HG03442 (cell line): ENCODE measurements at regions not wholly inside any gene's neighbourhood (a gene's known extent, or its start where the extent isn't known, plus 50 kb on each side); places are given as distances from the start of the nearest gene placed in this dataset.

Experiments
- ATAC-seq: cut with Tn5 transposase; IDR thresholded peaks from one replicate; pipeline ENCODE4 v1.9.1; 2021; ENCODE audit warnings: mild to moderate bottlenecking, moderate library complexity; ENCODE audit not compliant: unreplicated experiment

DNA sequence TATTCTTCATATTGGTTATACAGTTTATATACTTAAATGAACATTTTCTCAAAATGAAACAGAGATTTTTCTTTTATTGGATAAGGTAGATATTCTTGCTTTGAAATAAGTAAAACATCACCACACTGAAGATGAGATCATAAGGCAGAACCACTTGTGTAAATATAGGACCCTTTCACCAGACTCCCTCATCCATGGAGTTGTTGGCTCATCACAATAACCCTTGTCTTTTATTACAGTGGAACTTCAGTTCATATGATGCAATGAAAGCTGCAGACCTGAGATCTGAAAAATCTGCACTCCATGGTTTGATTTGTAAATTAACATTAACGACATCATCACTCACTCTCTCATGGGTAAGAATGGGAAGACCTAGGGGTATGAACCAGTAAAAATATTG is 51.9 kb upstream of the DBX2 start:
- ATAC-seq: no peak

DNA sequence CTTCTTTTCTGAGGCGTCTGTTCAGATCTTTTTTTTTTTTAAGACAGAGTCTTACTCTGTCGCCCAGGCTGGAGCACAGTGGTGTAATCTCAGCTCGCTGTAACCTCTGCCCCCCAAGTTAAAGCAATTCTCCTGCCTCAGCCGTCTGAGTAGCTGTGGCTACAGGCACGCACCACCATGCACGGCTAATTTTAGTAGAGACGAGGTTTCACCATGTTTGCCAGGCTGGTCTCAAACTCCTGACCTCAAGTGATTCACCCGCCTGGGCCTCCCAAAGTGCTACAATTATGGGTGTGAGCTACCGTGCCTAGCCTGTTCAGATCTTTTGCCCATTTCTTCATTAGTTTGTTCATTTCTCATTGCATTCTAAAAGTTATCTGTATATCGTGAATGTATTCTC is 55.1 kb upstream of the DBX2 start:
- ATAC-seq: no peak

DNA sequence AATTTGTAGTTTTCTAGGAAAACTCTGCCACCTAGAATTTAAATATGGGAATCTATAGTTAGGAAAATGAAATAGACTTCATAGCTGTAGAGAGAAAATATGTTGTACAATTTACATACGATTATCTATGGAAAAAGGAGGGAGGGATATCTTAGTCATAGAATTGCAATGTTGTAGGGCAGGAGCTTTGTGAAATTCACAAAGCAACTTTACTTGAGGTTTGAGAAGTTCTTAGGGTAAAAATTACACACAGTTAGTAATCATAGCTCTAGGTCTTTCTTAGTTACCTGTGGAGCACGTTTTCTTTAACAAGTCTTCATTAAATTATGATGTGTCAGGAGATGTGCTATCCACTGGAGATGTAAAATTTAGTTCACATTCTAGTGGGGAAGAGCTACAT is 61.4 kb upstream of the DBX2 start:
- no peak for ATAC-seq

DNA sequence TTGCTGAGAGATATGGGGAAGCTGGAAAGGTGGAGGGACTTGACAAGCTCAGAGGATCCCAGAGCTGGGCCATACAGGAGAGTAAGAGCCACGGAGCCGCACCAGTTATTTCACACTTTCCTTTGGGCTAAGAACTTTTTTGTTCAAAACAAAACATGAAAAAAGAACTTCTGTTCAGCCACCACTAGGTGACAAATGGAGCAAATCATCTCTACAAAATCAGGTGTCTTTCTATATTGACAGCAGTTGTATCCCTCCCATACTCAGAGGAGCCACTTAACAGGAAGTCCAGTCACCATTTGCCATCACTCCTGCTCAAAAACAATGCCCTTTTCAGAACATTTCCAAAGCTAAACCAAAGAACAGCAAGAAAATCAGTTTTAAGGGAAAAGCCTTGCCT is 70.3 kb upstream of the DBX2 start:
- no peak for ATAC-seq

DNA sequence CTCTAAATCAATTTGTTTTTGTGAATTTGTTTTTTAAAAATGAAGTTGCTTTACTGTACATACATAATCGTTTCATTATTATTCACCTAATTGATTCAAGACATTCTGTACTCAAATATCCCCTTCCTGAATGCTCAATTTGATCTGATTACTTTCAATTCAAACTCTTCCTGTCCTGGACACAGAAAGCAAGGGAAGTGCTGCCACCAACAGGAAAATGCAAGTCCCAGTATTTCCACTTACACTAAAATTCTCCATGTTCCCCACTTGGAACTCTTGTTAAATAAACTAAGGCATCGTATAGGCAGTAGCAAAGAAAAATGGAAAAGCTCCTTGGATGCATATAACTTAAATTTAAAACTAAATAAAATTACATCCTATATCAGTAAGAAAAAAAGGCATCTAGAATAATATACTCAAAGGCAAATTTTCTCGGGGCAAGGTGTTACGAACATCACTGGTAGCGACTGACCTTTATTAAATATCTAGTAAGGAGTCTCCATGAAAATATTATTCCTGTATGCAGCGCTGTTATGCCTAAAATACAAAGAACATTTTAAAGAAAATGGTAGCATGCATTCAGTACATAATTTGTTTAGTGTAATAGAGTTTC is 72.0 kb upstream of the DBX2 start:
- ATAC-seq: no peak

DNA sequence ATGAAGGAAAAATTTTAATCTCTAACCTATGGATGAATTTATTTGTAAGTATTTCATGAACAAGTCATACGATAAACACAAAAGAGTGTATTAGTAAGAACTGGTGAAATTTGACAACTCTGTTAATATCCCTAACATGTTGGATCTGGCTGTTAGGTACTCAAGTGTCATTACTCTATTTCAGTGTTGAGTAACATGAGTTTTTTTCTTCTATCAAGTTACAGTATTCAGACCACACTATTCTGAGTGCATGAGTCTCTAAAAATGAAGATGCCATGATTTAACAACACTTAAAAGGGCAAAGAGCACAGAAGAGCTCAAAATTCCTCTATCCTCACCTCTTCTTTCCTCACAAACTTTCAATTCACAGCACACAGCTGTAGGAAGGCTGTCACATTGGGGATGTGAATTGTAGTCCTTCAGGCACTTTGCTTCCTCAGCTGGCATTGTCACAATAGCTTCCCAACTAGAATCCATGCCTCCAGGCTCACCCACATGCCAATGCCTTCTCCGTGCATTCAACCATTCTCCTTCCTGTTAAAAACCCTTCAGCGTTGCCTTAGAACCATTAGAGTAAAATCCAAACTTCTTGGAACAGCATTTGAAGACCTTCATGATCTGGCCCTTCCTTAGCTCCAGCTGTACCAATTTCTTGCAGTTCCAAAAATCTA is 73.7 kb upstream of the DBX2 start:
- no peak for ATAC-seq

DNA sequence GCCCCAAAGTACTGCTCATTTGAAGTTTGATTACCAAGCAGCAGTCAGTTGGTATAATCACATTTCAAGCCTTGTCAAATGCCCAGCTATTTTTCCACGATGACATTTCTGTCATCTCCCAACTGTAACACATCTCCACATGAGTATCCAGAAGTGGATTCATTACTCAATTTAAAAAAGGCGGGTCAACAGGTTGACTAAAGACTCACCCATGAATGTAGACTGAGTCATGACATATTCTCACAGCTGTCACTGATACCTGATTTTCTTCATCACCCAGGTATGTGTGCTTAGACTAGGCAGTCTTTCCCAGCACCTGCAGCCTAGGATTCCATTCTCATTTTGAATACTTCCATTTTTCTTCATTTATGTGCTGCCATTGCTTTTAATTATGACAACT is 75.1 kb upstream of the DBX2 start:
- ATAC-seq: no peak

DNA sequence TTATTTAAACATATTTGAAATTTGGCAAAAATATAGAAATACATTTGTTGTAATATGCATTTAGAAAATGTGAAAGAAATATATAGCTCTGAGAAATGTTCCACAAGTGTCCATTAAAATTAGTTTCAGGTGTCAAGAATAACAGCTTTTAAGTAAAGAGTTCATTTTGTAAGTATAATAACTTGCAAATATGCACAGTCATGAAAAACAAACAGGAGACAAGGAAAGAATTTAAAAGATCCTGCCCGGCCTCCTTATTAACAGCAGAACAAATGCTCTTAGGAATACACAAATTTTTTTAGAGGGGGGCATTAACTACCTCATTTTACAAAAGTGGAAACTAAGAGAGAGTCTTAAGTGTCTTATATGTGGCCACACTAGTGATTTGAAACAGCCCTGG is 77.7 kb upstream of the DBX2 start:
- no peak for ATAC-seq

DNA sequence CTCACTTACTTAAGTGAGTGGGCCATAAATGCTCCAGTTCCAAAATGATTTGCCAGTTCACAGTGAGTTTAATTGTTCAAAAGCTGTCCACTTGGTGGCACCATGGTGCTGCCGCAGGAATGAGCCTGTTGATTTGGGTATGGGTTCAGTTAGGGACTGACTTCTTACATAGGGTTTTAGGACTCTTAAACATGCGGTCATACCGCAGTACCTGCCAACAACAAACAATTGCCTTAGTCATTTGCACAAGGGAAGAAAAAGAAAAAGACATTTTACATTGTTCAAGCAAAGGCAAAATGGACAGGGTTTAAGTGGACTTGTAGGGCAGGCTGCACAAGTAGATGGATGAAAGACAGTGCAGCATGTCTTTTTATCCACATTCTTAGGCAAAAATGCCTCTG is 80.0 kb upstream of the DBX2 start:
- peak; percentile 86 for ATAC-seq

DNA sequence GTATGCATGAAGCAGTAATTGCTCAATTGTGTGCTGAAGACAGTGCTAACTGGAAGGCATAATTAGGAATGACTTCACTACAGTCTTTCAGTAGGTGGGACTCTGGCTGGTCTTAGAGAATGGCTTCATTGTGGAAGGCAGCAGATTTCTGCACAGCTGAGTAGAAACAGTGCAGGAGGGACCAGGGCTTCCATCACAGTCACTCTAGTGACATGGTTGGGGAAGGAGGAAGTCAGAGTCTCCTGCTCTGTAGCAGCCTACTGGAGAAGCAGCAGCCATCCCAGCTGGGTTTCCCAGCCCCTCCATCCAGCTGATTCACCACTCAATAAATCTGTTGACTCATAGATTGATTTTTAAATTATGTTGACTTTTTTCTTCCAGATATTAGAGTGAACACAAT is 80.6 kb upstream of the DBX2 start:
- ATAC-seq: no peak

DNA sequence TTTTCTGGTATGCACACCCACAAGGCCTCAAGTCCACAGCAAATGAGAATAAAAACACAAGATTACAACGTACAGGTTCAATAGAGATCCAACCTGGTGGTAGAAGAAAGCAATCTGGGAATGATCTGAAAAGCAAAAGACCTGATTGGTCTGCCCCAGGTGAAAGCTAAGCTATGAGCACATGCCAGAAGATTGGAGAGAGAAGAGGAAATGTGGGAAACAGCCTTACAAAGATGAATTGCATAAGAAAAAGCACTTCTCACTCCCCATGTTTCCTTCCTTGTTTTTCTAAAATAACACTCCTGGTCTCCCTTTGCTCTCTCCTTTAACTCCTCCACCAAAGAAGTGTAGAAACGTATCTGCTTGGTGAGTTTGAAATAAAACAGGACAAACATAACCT is 77.3 kb upstream of the ANO6 start:
- no peak for ATAC-seq

DNA sequence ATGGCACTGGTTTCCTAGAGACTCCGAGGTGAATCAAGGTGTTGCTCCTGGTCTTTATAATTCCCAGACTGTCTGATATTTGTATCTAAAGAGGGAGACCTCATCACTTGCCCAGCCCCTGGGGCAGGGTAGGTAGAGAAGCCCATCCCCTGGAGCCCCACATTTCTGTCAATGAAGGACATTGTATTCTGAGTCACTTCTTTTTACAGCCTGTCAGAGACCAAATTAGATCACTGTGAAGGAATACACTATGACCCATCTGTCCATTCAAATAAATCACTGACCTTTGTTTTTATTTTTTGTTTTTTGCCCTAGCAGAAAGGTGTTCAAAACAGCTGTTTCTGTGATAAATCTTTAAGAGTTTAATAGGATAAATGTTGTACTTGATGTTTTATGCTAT is 67.9 kb upstream of the ANO6 start:
- ATAC-seq: no peak

DNA sequence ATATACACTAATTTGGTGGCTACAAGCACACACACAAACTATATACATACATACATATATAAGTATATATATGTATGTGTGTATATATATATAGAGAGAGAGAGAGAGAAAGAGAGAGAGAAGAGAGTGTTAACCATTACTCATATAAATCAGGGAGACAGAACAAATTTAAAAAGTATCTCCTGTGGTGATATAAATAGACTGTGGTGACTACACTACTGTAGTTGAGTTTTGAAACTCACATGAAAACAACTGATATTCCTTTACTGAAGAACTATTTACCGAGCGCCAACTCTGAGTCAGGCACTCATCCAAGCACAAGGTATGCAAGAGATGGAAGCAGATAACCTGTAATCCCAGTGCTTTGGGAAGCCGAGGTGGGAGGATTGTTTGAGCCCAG is 67.3 kb upstream of the ANO6 start:
- ATAC-seq: no peak

DNA sequence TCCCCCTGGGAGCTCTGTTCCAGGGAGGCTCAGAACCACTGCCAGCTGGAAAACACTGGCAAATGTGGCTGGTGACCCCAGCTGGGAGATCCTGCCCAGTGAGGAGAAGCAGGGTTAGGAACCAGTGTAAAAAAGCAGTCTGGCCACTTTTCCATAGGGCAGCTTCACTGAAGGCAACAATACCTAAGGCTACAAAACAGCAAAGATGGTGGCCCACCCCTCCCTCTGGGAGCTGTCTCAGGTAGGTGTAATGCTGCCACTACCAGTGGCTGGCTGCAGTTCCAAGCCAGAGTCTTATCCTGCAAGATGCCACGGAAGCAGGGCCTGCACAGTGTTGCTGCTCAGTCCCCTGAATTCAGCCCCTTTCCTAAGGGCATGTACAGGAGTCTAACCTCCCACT is 50.6 kb upstream of the ANO6 start:
- no peak for ATAC-seq

DNA sequence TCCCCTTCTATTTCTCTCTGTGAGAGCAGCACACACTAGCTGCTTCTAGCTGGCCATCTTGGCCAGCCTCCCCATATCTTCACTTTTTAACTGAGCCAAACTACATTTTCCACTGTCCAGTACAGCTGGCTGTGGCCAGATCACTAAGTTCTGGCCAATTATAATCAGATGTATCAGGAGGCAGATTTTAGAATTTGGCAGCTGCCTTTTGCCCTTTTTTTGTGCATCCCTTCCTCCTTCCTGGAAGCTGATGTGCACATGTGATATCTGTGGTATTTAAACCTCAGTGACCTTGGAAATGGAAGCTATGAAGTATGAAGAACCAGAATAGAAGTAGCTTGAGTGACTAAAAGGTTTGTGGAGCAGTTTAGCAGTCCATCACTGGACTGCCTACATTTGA is 49.8 kb upstream of the ANO6 start:
- ATAC-seq: no peak
